BLaER1 treated with 17β-estradiol and CSF1 and Interleukin-3, amounts not matched to agents 10 nM and 100 nM (cell line): ENCODE measurements at regions not wholly inside any gene's neighbourhood (a gene's known extent, or its start where the extent isn't known, plus 50 kb on each side); places are given as distances from the start of the nearest gene placed in this dataset.

Source experiments
- H3K27ac ChIP-seq, 11 experiments: shearing (Covaris generic); formaldehyde crosslinking; 2 replicates each; pipeline ENCODE4 v1.8.1; 2022
- H3K27me3 ChIP-seq, 11 experiments: shearing (Covaris generic); formaldehyde crosslinking; 2 replicates each; pipeline ENCODE4 v1.8.1; 2022
- H3K36me3 ChIP-seq, 11 experiments: shearing (Covaris generic); formaldehyde crosslinking; 2 replicates each; pipeline ENCODE4 v1.8.1; 2022
- H3K4me1 ChIP-seq, 10 experiments: shearing (Covaris generic); formaldehyde crosslinking; 2 replicates each; pipeline ENCODE4 v1.8.1; 2022
- H3K4me2 ChIP-seq, 11 experiments: shearing (Covaris generic); formaldehyde crosslinking; 2 replicates each; pipeline ENCODE4 v1.8.1; 2022
- H3K4me3 ChIP-seq, 10 experiments: shearing (Covaris generic); formaldehyde crosslinking; 2 replicates each; pipeline ENCODE4 v1.8.1; 2022
- H3K9ac ChIP-seq, 11 experiments: shearing (Covaris generic); formaldehyde crosslinking; 2 replicates each; pipeline ENCODE4 v1.8.1; 2022
- H3K9me3 ChIP-seq, 11 experiments: shearing (Covaris generic); formaldehyde crosslinking; replicated peaks in 1 of 11; 2 replicates each; pipeline ENCODE4 v1.8.1; 2022
- H4K20me1 ChIP-seq, 11 experiments: shearing (Covaris generic); formaldehyde crosslinking; 2 replicates each; pipeline ENCODE4 v1.8.1; 2022
- Cebpa-rat ChIP-seq, 11 experiments: shearing (Covaris generic); IDR thresholded peaks; 2 replicates each; pipeline ENCODE4 v1.8.1; 2022

DNA sequence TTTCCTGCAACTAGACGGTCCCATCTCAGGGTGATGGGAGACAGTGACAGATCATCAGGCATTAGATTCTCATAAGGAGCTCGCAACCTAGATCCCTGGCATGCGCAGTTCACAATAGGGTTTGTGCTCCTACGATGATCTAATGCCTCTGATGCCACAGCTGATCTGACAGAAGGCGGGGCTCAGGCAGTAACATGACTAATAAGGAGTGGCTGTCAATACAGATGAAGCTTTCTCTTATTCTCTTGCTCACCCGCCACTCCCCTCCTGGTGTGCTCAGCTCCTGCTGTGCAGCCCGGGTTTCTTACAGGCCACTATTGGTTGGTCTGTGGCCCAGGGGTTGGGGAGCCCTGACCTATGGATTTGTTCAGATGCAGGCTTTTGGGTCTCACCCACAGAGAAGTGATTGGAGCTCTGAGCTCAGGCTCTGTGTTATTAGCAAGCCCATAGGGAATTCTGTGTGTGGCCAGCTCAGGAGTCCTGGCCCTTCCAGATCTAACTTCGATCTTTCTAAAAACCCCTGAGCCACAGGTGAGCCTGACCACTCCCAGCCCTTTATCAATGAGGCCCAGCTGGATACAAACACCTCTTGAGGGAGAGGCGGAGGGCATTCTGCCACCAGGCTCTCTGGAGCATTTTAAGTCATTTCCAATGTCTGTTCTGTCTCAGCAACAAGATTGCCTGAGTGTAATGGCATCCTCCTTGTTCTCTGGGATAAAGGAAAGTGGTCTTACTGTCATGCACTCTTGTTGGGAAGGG is 351.8 kb downstream of the BUD13 start:
- H3K27ac ChIP-seq: no peak overlapping the region
- H3K36me3 ChIP-seq: no peaks in the 10 kb centered on the region
- no peaks in the 10 kb centered on the region for H3K9me3 ChIP-seq
- no peaks in the 10 kb centered on the region for H4K20me1 ChIP-seq
- H3K27me3 ChIP-seq: no peaks in the 10 kb centered on the region
- no peak for TF ChIP-seq Cebpa-rat (IDR thresholded peaks at IDR 0.05)
- H3K4me3 ChIP-seq: no peak overlapping the region
- peaks cover 0 to 10% (median 6%) of the 10 kb centered on the region in 10 experiments; a peak in 9 of 20 replicates for H3K4me1 ChIP-seq
- peak overlapping the region in 1 of 11 experiments; percentile 19; a peak in 1 of 22 replicates for H3K4me2 ChIP-seq
- no peak overlapping the region for H3K9ac ChIP-seq

DNA sequence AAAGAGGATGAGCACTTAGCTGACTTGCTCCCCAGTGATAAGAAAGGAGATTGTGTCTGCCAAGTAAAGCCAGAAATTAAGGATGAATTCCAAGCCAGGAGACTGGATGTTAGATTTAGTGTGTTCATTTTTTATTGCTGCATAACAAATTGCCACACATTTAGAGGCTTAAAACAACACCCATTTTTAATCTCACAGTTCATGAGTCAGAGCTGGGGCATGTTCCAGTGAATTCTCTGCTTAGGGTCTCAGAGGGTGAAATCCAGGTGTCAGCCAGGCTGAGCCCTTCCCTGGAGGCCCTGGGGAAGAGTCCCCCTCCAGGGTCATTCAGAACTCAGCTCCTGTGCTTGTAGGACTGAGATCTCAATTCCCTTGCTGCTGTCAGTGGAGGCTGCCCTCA is 352.8 kb downstream of the BUD13 start:
- no peak overlapping the region for H3K9ac ChIP-seq
- no peaks in the 10 kb centered on the region for H3K36me3 ChIP-seq
- TF ChIP-seq Cebpa-rat (IDR thresholded peaks at IDR 0.05): no peak
- no peaks in the 10 kb centered on the region for H3K27me3 ChIP-seq
- peaks cover 0 to 10% (median 6%) of the 10 kb centered on the region in 10 experiments; a peak in 9 of 20 replicates for H3K4me1 ChIP-seq
- no peak overlapping the region for H3K4me2 ChIP-seq
- H3K9me3 ChIP-seq: no peaks in the 10 kb centered on the region
- H4K20me1 ChIP-seq: no peaks in the 10 kb centered on the region
- H3K4me3 ChIP-seq: no peak overlapping the region
- no peak overlapping the region for H3K27ac ChIP-seq

DNA sequence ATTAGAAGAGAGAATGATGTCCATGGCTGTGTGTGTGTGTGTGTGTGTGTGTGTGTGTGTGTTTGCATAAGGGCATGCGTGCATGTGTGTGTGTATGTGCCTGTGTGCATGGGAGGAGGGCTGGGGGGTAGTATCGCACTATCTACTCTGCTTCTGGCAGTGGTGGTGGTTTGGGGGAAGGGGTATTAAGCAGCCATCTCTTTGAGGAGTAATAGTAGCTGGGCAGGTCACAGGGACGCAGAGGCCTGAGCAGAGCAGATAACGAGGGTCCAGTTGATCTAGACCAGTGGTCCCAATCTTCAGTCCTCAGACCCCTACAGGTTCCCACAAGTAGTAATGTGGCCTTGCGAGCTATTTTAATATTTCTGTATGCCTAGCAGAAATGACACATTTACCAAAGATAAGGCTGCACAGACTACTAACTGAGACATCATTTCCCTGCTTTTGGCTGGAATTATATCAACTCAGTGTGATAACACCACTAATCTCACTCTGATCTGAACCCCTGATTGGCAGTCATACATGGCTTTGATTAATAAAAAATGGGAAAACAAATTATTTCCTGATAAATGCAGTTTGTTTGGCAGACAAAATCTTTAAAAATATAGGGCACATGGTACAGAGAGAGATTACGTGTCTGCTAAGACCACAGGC is 354.3 kb downstream of the BUD13 start:
- no peak overlapping the region for H3K9ac ChIP-seq
- H3K9me3 ChIP-seq: no peaks in the 10 kb centered on the region
- no peaks in the 10 kb centered on the region; a peak in 1 of 22 replicates for H4K20me1 ChIP-seq
- H3K4me3 ChIP-seq: no peak overlapping the region
- no peak overlapping the region for H3K4me2 ChIP-seq
- no peak for TF ChIP-seq Cebpa-rat (IDR thresholded peaks at IDR 0.05)
- no peaks in the 10 kb centered on the region for H3K36me3 ChIP-seq
- no peak overlapping the region for H3K27ac ChIP-seq
- H3K4me1 ChIP-seq: peaks cover 0 to 10% (median 6%) of the 10 kb centered on the region in 10 experiments; a peak in 9 of 20 replicates
- no peaks in the 10 kb centered on the region for H3K27me3 ChIP-seq

GRCh38 chr11:116416852-116417251 is 355.9 kb downstream of the BUD13 start:
- H3K9ac ChIP-seq: no peak overlapping the region
- H4K20me1 ChIP-seq: no peaks in the 10 kb centered on the region; a peak in 1 of 22 replicates
- H3K27ac ChIP-seq: no peak overlapping the region
- no peaks in the 10 kb centered on the region for H3K27me3 ChIP-seq
- no peak for TF ChIP-seq Cebpa-rat (IDR thresholded peaks at IDR 0.05)
- no peaks in the 10 kb centered on the region for H3K9me3 ChIP-seq
- peaks cover 0 to 6% (median 5%) of the 10 kb centered on the region in 10 experiments; a peak in 9 of 20 replicates for H3K4me1 ChIP-seq
- no peak overlapping the region for H3K4me2 ChIP-seq
- H3K4me3 ChIP-seq: no peak overlapping the region
- no peaks in the 10 kb centered on the region for H3K36me3 ChIP-seq

DNA sequence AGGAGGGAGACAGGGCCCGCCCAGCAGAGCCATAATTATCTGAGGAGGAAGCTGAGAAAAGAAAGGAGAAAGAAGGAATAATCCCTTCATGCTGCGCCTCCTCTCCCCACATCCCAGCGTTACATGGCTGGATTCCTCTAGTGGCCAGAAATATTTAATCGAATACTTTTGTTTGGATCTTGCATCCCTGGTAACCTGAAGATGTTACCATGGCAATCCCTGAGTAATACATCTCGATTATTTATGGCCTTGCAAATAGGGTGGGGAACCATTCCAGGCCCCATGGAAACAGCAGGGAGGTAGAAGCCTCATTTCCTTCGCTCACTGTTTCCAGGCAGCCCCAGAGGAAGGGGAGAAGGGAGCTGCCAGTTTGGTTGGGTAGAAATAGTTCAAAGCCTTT is 357.7 kb downstream of the BUD13 start:
- H3K27me3 ChIP-seq: no peaks in the 10 kb centered on the region
- H3K4me3 ChIP-seq: no peak overlapping the region
- H3K4me1 ChIP-seq: no peaks in the 10 kb centered on the region
- H3K9me3 ChIP-seq: no peaks in the 10 kb centered on the region
- no peak overlapping the region for H3K27ac ChIP-seq
- no peaks in the 10 kb centered on the region for H3K36me3 ChIP-seq
- TF ChIP-seq Cebpa-rat (IDR thresholded peaks at IDR 0.05): no peak
- no peak overlapping the region for H3K9ac ChIP-seq
- H3K4me2 ChIP-seq: no peak overlapping the region
- H4K20me1 ChIP-seq: no peaks in the 10 kb centered on the region; a peak in 1 of 22 replicates

DNA sequence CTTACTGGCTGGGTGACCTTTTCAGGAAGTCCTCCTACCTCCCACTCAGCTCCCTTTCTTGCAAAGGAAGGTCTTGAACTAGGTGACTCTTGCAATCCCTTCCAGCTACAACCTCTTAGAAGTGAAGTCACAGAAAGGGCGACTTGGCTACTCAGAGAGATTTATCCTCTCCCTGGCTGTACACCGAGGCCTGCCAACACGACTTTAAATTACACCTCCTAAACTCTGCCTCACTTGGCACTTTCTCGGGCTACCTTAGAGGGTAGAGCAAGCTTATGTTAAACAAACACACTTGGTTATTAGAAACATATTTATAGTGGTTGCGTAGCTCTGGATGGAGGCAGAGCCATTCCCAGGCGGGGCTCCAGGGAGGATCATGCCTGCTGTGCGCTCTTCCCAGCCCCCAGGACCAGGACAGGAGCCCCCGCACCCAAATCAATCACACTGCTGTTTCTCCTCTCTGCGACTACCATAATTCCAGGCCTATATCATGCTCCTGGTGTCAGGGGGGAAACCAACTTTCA is 358.4 kb downstream of the BUD13 start:
- Histone ChIP-seq H3K27ac (no peak overlapping the region), H3K4me2 (no peak overlapping the region), H4K20me1 (no peaks in the 10 kb centered on the region; a peak in 1 of 22 replicates), H3K9me3 (no peaks in the 10 kb centered on the region), H3K4me3 (no peak overlapping the region), H3K9ac (no peak overlapping the region), H3K36me3 (no peaks in the 10 kb centered on the region), H3K4me1 (no peaks in the 10 kb centered on the region; a peak in 1 of 20 replicates), H3K27me3 (no peaks in the 10 kb centered on the region)
- no peak for TF ChIP-seq Cebpa-rat (IDR thresholded peaks at IDR 0.05)

GRCh38 chr11:116413301-116414242 is 359.2 kb downstream of the BUD13 start:
- Histone ChIP-seq H3K4me2 (no peak overlapping the region), H3K27me3 (no peaks in the 10 kb centered on the region), H3K9ac (no peak overlapping the region), H3K4me3 (no peak overlapping the region), H3K4me1 (no peaks in the 10 kb centered on the region; a peak in 1 of 20 replicates), H3K9me3 (no peaks in the 10 kb centered on the region), H4K20me1 (no peaks in the 10 kb centered on the region; a peak in 1 of 22 replicates), H3K36me3 (no peaks in the 10 kb centered on the region), H3K27ac (no peak overlapping the region)
- TF ChIP-seq Cebpa-rat (IDR thresholded peaks at IDR 0.05): no peak

GRCh38 chr11:116412118-116412889 is 360.5 kb downstream of the BUD13 start:
- Histone ChIP-seq H4K20me1 (no peaks in the 10 kb centered on the region; a peak in 1 of 22 replicates), H3K4me1 (no peaks in the 10 kb centered on the region; a peak in 1 of 20 replicates), H3K27me3 (no peaks in the 10 kb centered on the region), H3K9me3 (no peaks in the 10 kb centered on the region), H3K9ac (no peak overlapping the region), H3K27ac (no peak overlapping the region), H3K4me3 (no peak overlapping the region), H3K4me2 (no peak overlapping the region), H3K36me3 (no peaks in the 10 kb centered on the region)
- TF ChIP-seq Cebpa-rat (IDR thresholded peaks at IDR 0.05): no peak
